SJSA1 (cell line): ENCODE measurements at regions not wholly inside any gene's neighbourhood (a gene's known extent, or its start where the extent isn't known, plus 50 kb on each side); places are given as distances from the start of the nearest gene placed in this dataset.
"Not testable (repeated sequence)": the region's sequence is repeated elsewhere in the genome, so short reads cannot be mapped to it uniquely, and the experiment has no call there.

Experiments
- DNase-seq, 2 experiments: peaks; one replicate each; pipeline ENCODE4 v3.0.0-alpha.2; 2015 to 2020; ENCODE audit warnings: low spot score in 2 of 2, low read depth in 1 of 2
- H3K27ac ChIP-seq: fragments of 250-450 bp; sonication (Bioruptor Pico); 2 replicates; pipeline ENCODE4 v1.5.1; 2020; ENCODE audit warnings: mild to moderate bottlenecking, moderate library complexity
- H3K27me3 ChIP-seq: fragments of 250-450 bp; sonication (Bioruptor Pico); replicated peaks from 2 replicates; pipeline ENCODE4 v1.5.1; 2020; ENCODE audit warnings: mild to moderate bottlenecking, moderate library complexity
- H3K36me3 ChIP-seq: fragments of 250-450 bp; sonication (Bioruptor Pico); 2 replicates; pipeline ENCODE4 v1.5.1; 2020; ENCODE audit warnings: mild to moderate bottlenecking
- H3K4me1 ChIP-seq: fragments of 250-450 bp; sonication (Bioruptor Pico); replicated peaks from 2 replicates; pipeline ENCODE4 v1.6.1; 2021; ENCODE audit warnings: mild to moderate bottlenecking
- H3K4me3 ChIP-seq: fragments of 250-450 bp; sonication (Bioruptor Pico); 2 replicates; pipeline ENCODE4 v1.5.1; 2020; ENCODE audit warnings: mild to moderate bottlenecking
- H3K9me3 ChIP-seq: fragments of 250-450 bp; sonication (Bioruptor Pico); replicated peaks from 2 replicates; pipeline ENCODE4 v1.5.1; 2020; ENCODE audit warnings: mild to moderate bottlenecking

GRCh38 chr3:124631727-124632126 is 98.5 kb upstream of the UMPS start:
- Histone ChIP-seq H3K27me3 (no peaks in the 10 kb centered on the region), H3K27ac (no peak overlapping the region), H3K9me3 (no peaks in the 10 kb centered on the region), H3K4me1 (peaks cover 12% of the 10 kb centered on the region), H3K4me3 (no peak overlapping the region), H3K36me3 (no peaks in the 10 kb centered on the region)
- DNase-seq = no peak

- no peak overlapping the region for H3K4me3 ChIP-seq
- H3K9me3 ChIP-seq = no peaks in the 10 kb centered on the region
- H3K36me3 ChIP-seq = no peaks in the 10 kb centered on the region
- H3K27me3 ChIP-seq = no peaks in the 10 kb centered on the region
- no peak overlapping the region for H3K27ac ChIP-seq
- H3K4me1 ChIP-seq = peaks cover 2% of the 10 kb centered on the region
- no peak for DNase-seq
Measured at GRCh38 chr3:124632566-124633140, 97.6 kb upstream of the UMPS start.

- Histone ChIP-seq H3K27ac (no peak overlapping the region), H3K27me3 (no peaks in the 10 kb centered on the region), H3K36me3 (no peaks in the 10 kb centered on the region), H3K4me3 (no peak overlapping the region), H3K4me1 (no peaks in the 10 kb centered on the region), H3K9me3 (no peaks in the 10 kb centered on the region)
- DNase-seq = no peak
Measured at GRCh38 chr3:124633524-124633923, 96.7 kb upstream of the UMPS start.

- Histone ChIP-seq H3K4me1 (no peaks in the 10 kb centered on the region), H3K9me3 (no peaks in the 10 kb centered on the region), H3K4me3 (no peak overlapping the region), H3K27ac (no peak overlapping the region), H3K27me3 (no peaks in the 10 kb centered on the region), H3K36me3 (no peaks in the 10 kb centered on the region)
- DNase-seq = no peak
Measured at GRCh38 chr3:124634210-124635168, 95.8 kb upstream of the UMPS start.

GRCh38 chr3:124635169-124635539 is 95.1 kb upstream of the UMPS start:
- H3K27me3 ChIP-seq = no peaks in the 10 kb centered on the region

GRCh38 chr3:124636101-124636862 is 94.0 kb upstream of the UMPS start:
- H3K4me1 ChIP-seq = no peaks in the 10 kb centered on the region
- no peak for DNase-seq
- no peaks in the 10 kb centered on the region for H3K36me3 ChIP-seq
- no peak overlapping the region for H3K27ac ChIP-seq
- H3K27me3 ChIP-seq = no peaks in the 10 kb centered on the region
- no peaks in the 10 kb centered on the region for H3K9me3 ChIP-seq
- no peak overlapping the region for H3K4me3 ChIP-seq

More at GRCh38 chr3:124635169-124635539, 95.1 kb upstream of the UMPS start:
- no peak for DNase-seq
- Histone ChIP-seq H3K36me3 (no peaks in the 10 kb centered on the region), H3K27ac (no peak overlapping the region), H3K4me3 (no peak overlapping the region), H3K9me3 (no peaks in the 10 kb centered on the region), H3K4me1 (no peaks in the 10 kb centered on the region)

- Histone ChIP-seq H3K36me3 (no peaks in the 10 kb centered on the region), H3K4me1 (no peaks in the 10 kb centered on the region), H3K27me3 (no peaks in the 10 kb centered on the region), H3K9me3 (no peaks in the 10 kb centered on the region), H3K4me3 (no peak overlapping the region), H3K27ac (no peak overlapping the region)
- DNase-seq = no peak
Measured at GRCh38 chr3:124636863-124637296, 93.4 kb upstream of the UMPS start.

- DNase-seq = no peak
- Histone ChIP-seq H3K4me1 (no peaks in the 10 kb centered on the region), H3K9me3 (no peaks in the 10 kb centered on the region), H3K27ac (no peak overlapping the region), H3K27me3 (no peaks in the 10 kb centered on the region), H3K36me3 (no peaks in the 10 kb centered on the region), H3K4me3 (no peak overlapping the region)
Measured at GRCh38 chr3:124639406-124640237, 90.6 kb upstream of the UMPS start.

- Histone ChIP-seq H3K4me3 (no peak overlapping the region), H3K4me1 (no peaks in the 10 kb centered on the region), H3K36me3 (no peaks in the 10 kb centered on the region)
Measured at GRCh38 chr3:124640635-124641306, 89.5 kb upstream of the UMPS start.

GRCh38 chr3:124643453-124643852 is 86.8 kb upstream of the UMPS start:
- Histone ChIP-seq H3K36me3 (no peaks in the 10 kb centered on the region), H3K9me3 (no peaks in the 10 kb centered on the region), H3K4me1 (no peaks in the 10 kb centered on the region), H3K27me3 (no peaks in the 10 kb centered on the region), H3K27ac (no peak overlapping the region), H3K4me3 (no peak overlapping the region)
- DNase-seq = no peak

More at GRCh38 chr3:124640635-124641306, 89.5 kb upstream of the UMPS start:
- DNase-seq = no peak
- H3K9me3 ChIP-seq = no peaks in the 10 kb centered on the region
- H3K27me3 ChIP-seq = no peaks in the 10 kb centered on the region
- H3K27ac ChIP-seq = no peak overlapping the region

- H3K9me3 ChIP-seq, DNase-seq, H3K27me3 ChIP-seq, H3K4me1 ChIP-seq, H3K4me3 ChIP-seq, H3K27ac ChIP-seq, H3K36me3 ChIP-seq: not testable (repeated sequence)
Measured at GRCh38 chr3:124646186-124646585, 84.1 kb upstream of the UMPS start.

GRCh38 chr3:124648551-124648950 is 81.7 kb upstream of the UMPS start:
- Histone ChIP-seq H3K4me3 (no peak overlapping the region), H3K27me3 (no peaks in the 10 kb centered on the region), H3K27ac (no peak overlapping the region), H3K9me3 (no peaks in the 10 kb centered on the region), H3K4me1 (no peaks in the 10 kb centered on the region), H3K36me3 (no peaks in the 10 kb centered on the region; the same call in 1 of the 2 replicates)
- no peak for DNase-seq

- no peak overlapping the region for H3K4me3 ChIP-seq
- H3K36me3 ChIP-seq = no peaks in the 10 kb centered on the region; the same call in 1 of the 2 replicates
- no peaks in the 10 kb centered on the region for H3K27me3 ChIP-seq
- H3K9me3 ChIP-seq = no peaks in the 10 kb centered on the region
- H3K27ac ChIP-seq = no peak overlapping the region
- DNase-seq = no peak
- H3K4me1 ChIP-seq = no peaks in the 10 kb centered on the region
Measured at GRCh38 chr3:124650798-124651197, 79.5 kb upstream of the UMPS start.
